HepG2 (cell line): ENCODE measurements at regions not wholly inside any gene's neighbourhood (a gene's known extent, or its start where the extent isn't known, plus 50 kb on each side); places are given as distances from the start of the nearest gene placed in this dataset.

Source experiments
- ATAC-seq: fragments of 200-7000 bp; cut with Tn5 transposase; 3 replicates; pipeline ENCODE4 v1.9.1; 2020; ENCODE audit warnings: mild to moderate bottlenecking, moderate library complexity
- BruUV-seq: library from RNA; stranded (reverse); fragments of 400-500 nt; replicated peaks from 2 replicates; lab custom pipeline; 2021; lab: Mats Ljungman, UMichigan
- CTCF ChIA-PET: fragments of 300-600 bp; formaldehyde crosslinking; extraction: SDS; loops from one replicate; lab custom pipeline; 2021; ENCODE audit warnings: low total read pairs, inconsistent platforms, low intra/inter-chr PET ratio; lab: Yijun Ruan, JAX
- POLR2A ChIA-PET: fragments of 350-600 bp; sonication (Branson Sonifier 250); formaldehyde crosslinking; loops from one replicate; lab custom pipeline; 2020; ENCODE audit warnings: antibody characterized with exemption, inconsistent platforms; lab: Yijun Ruan, JAX
- DNase-seq: peaks from one replicate; pipeline ENCODE4 v3.0.0-alpha.2; 2015; ENCODE audit warnings: low spot score
- FAIRE-seq: peaks from 3 replicates; lab custom pipeline; 2011; peaks lifted over from hg19 to GRCh38; lab: Jason Lieb, UNC
- H2AFZ ChIP-seq: one replicate; pipeline ENCODE4 v1.6.1; 2011; ENCODE audit warnings: low read length, inconsistent platforms
- H3K27ac ChIP-seq: fragments of 300-600 bp; 3 replicates; pipeline ENCODE4 v1.8.0; 2011; ENCODE audit warnings: mixed run types, mild to moderate bottlenecking, mixed read lengths, low read length, inconsistent platforms; ENCODE audit not compliant: insufficient read depth; ENCODE audit errors: extremely low read length
- H3K27me3 ChIP-seq, 2 experiments: fragments of 200-600 bp in 1 of 2; 2 replicates in 1 of 2; 3 replicates in 1 of 2; pipeline versions ENCODE4 v1.6.0 to v1.8.0; 2011; ENCODE audit warnings: low read length in 2 of 2, mild to moderate bottlenecking in 2 of 2, moderate library complexity in 2 of 2, inconsistent platforms in 1 of 2; ENCODE audit not compliant: insufficient read depth in 2 of 2, control insufficient read depth in 1 of 2
- H3K36me3 ChIP-seq, 2 experiments: fragments of 200-600 bp in 1 of 2; replicated peaks in 1 of 2; 2 replicates in 1 of 2; 3 replicates in 1 of 2; pipeline versions ENCODE4 v1.5.1 to v1.8.0; 2011; ENCODE audit warnings: low read length in 2 of 2, inconsistent platforms in 1 of 2; ENCODE audit not compliant: insufficient read depth in 2 of 2, control insufficient read depth in 1 of 2
- H3K4me1 ChIP-seq: 2 replicates; pipeline ENCODE4 v1.5.1; 2012; ENCODE audit warnings: low read length, inconsistent platforms; ENCODE audit not compliant: insufficient read depth
- H3K4me2 ChIP-seq: 2 replicates; pipeline ENCODE4 v1.6.0; 2011; ENCODE audit warnings: low read depth, low read length, inconsistent platforms
- H3K4me3 ChIP-seq, 3 experiments: fragments of 200-600 bp in 1 of 3; sonication (generic), shearing (Covaris generic) in 1 of 3; replicated peaks in 1 of 3; 2 replicates each; pipeline ENCODE4 v1.5.1; 2011 to 2016; ENCODE audit warnings: low read length in 3 of 3, inconsistent platforms in 2 of 3, low read depth in 2 of 3, mild to moderate bottlenecking in 2 of 3, control low read depth in 1 of 3, mixed read lengths in 1 of 3; ENCODE audit not compliant: insufficient read depth in 1 of 3
- H3K79me2 ChIP-seq: one replicate; pipeline ENCODE4 v1.6.1; 2011; ENCODE audit warnings: low read length, inconsistent platforms; ENCODE audit not compliant: insufficient read depth
- H3K9ac ChIP-seq: 2 replicates; pipeline ENCODE4 v1.6.0; 2011; ENCODE audit warnings: mild to moderate bottlenecking, low read depth, low read length, inconsistent platforms; ENCODE audit not compliant: insufficient read depth
- H3K9me3 ChIP-seq: 2 replicates; pipeline ENCODE4 v1.5.1; 2012; ENCODE audit warnings: mild to moderate bottlenecking, low read length
- H4K20me1 ChIP-seq: 2 replicates; pipeline ENCODE4 v1.6.0; 2011; ENCODE audit warnings: inconsistent platforms, mild to moderate bottlenecking, low read length, moderate library complexity; ENCODE audit not compliant: insufficient read depth
- ATF6 ChIP-seq: sonication (generic); formaldehyde crosslinking; conservative IDR thresholded peaks from 2 replicates; pipeline ENCODE4 v1.4.0; 2020; ENCODE audit warnings: missing genetic modification reagents
- CEBPB ChIP-seq: IDR thresholded peaks from 2 replicates; pipeline ENCODE4 v1.6.1; 2011; ENCODE audit warnings: low read depth, low read length, improper control_type of control experiment, borderline replicate concordance
- FOSL1 ChIP-seq: sonication (generic); formaldehyde crosslinking; IDR thresholded peaks from 2 replicates; pipeline ENCODE4 v1.9.0; 2021; ENCODE audit warnings: missing genetic modification reagents, borderline replicate concordance
- HMGXB3 ChIP-seq: sonication (generic); formaldehyde crosslinking; IDR thresholded peaks from 2 replicates; pipeline ENCODE4 v1.4.0; 2020; ENCODE audit warnings: missing genetic modification reagents, borderline replicate concordance
- JUNB ChIP-seq: sonication (generic); formaldehyde crosslinking; IDR thresholded peaks from 2 replicates; pipeline ENCODE4 v1.8.0; 2022; ENCODE audit warnings: missing genetic modification reagents, mild to moderate bottlenecking, borderline replicate concordance
- PTBP1 ChIP-seq: fragments of 200-400 bp; formaldehyde crosslinking; IDR thresholded peaks from 2 replicates; pipeline ENCODE4 v1.6.1; 2018; ENCODE audit warnings: low read length, low read depth; ENCODE audit not compliant: poor library complexity, severe bottlenecking
- SKIL ChIP-seq: sonication (generic); formaldehyde crosslinking; IDR thresholded peaks from 2 replicates; pipeline ENCODE4 v1.8.0; 2022; ENCODE audit warnings: missing genetic modification reagents, mild to moderate bottlenecking, moderate library complexity, borderline replicate concordance
- ZNF629 ChIP-seq: sonication (generic); formaldehyde crosslinking; conservative IDR thresholded peaks from 2 replicates; pipeline ENCODE4 v1.5.0; 2020; ENCODE audit warnings: missing genetic modification reagents
- ZNF691 ChIP-seq: sonication (generic); formaldehyde crosslinking; IDR thresholded peaks from 2 replicates; pipeline ENCODE4 v1.4.0; 2020; ENCODE audit warnings: missing genetic modification reagents, low read depth, mild to moderate bottlenecking, borderline replicate concordance
- ZNF782 ChIP-seq: sonication (generic); formaldehyde crosslinking; IDR thresholded peaks from 2 replicates; pipeline ENCODE4 v1.4.0; 2020; ENCODE audit warnings: missing genetic modification reagents, mild to moderate bottlenecking, borderline replicate concordance
- WGBS: methylation state at CpG from one replicate; pipeline ENCODE4 v1.1.6; 2017; ENCODE audit warnings: low lambda C conversion rate; 5-methylcytosine and 5-hydroxymethylcytosine counted together
- in situ Hi-C: cut with HindIII; loops from 2 replicates; pipeline ENCODE4 v1.10.0; 2017; ENCODE audit warnings: low pct_unique_long_range_greater_than_20kb; ENCODE audit not compliant: extremely low pct_ligation_motif_present
- intact Hi-C: fragments of 100-400 bp; cut with micrococcal nuclease; formaldehyde crosslinking; loops from one replicate; pipeline ENCODE4 v1.10.0; 2022; ENCODE audit not compliant: unreplicated experiment

- TF ChIP-seq SKIL (CRISPR knock-in tag) (no peak), ZNF691 (CRISPR knock-in tag) (no peak)
These were observed 465.6 kb upstream of the PRKX start (continued) for GRCh38 chrX:4179031-4179430.

- ChIA-PET POLR2A (no interaction called here), CTCF (no interaction called here)
- 2% methylated on average over 3 of the region's 3 CpGs for WGBS
- BruUV-seq, result no TSS peak
- Histone ChIP-seq H3K27me3 (no peaks in the 10 kb centered on the region), H3K9me3 (no peaks in the 10 kb centered on the region), H3K27ac (no peak overlapping the region), H3K4me1 (no peaks in the 10 kb centered on the region), H3K79me2 (no peaks in the 10 kb centered on the region), H3K4me3 (no peak overlapping the region), H2AFZ (no peak overlapping the region), H4K20me1 (no peaks in the 10 kb centered on the region), H3K9ac (no peak overlapping the region), H3K36me3 (no peaks in the 10 kb centered on the region), H3K4me2 (no peak overlapping the region)
- ATAC-seq (no peak), FAIRE-seq (no peak), DNase-seq (no peak)
- intact Hi-C loops (no loop called here), in situ Hi-C loops (no loop called here)
- TF ChIP-seq PTBP1 (no peak), HMGXB3 (no peak), JUNB (CRISPR knock-in tag) (no peak), ATF6 (no peak), FOSL1 (no peak), CEBPB (no peak), ZNF782 (no peak), ZNF629 (no peak)
These were observed 461.8 kb upstream of the PRKX start for GRCh38 chrX:4175221-4175620.
